Choroid plexus epithelial cell (primary cell): ENCODE measurements at regions not wholly inside any gene's neighbourhood (a gene's known extent, or its start where the extent isn't known, plus 50 kb on each side); places are given as distances from the start of the nearest gene placed in this dataset.
"Not testable (repeated sequence)": the region's sequence is repeated elsewhere in the genome, so short reads cannot be mapped to it uniquely, and the experiment has no call there.

Source experiments
- DNase-seq: peaks from one replicate; pipeline ENCODE4 v3.0.0-alpha.2; 2010; ENCODE audit warnings: low read depth
- H3K4me3 ChIP-seq: 2 replicates; pipeline ENCODE4 v1.5.1; 2011; ENCODE audit warnings: low read depth, mild to moderate bottlenecking, control low read depth, low read length, moderate library complexity
- TF ChIP-seq, protein P1 (sequence below): conservative IDR thresholded peaks from 2 replicates; pipeline ENCODE4 v1.5.1; 2011; ENCODE audit warnings: low read depth, mild to moderate bottlenecking, control low read depth, inconsistent platforms, low read length, moderate library complexity

DNA sequence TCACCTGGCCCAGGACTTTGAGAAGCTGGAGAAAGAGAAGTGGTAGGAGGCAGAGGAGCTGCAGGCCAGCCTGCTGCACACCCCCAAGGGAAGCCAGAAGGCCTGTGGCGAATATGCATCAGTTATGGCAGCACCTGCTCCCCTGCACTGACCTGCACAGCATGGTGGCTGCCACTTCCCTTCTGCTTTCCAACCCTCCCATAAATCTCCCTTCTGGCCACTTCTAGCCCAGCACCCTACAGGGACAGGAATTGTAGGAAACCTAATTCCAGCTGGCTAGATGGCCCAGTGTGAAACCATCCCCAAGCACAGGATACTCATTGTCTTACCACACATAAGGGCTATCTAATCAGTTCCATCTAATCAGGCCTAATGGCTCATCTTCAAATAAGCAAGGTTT, 136.3 kb downstream of the TBX3 start:
- no peak for DNase-seq
- no peak overlapping the region for H3K4me3 ChIP-seq
- TF ChIP-seq, protein P1, sequence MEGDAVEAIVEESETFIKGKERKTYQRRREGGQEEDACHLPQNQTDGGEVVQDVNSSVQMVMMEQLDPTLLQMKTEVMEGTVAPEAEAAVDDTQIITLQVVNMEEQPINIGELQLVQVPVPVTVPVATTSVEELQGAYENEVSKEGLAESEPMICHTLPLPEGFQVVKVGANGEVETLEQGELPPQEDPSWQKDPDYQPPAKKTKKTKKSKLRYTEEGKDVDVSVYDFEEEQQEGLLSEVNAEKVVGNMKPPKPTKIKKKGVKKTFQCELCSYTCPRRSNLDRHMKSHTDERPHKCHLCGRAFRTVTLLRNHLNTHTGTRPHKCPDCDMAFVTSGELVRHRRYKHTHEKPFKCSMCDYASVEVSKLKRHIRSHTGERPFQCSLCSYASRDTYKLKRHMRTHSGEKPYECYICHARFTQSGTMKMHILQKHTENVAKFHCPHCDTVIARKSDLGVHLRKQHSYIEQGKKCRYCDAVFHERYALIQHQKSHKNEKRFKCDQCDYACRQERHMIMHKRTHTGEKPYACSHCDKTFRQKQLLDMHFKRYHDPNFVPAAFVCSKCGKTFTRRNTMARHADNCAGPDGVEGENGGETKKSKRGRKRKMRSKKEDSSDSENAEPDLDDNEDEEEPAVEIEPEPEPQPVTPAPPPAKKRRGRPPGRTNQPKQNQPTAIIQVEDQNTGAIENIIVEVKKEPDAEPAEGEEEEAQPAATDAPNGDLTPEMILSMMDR: no peak

- TF ChIP-seq, protein P1: no peak
- no peak for DNase-seq
- no peak overlapping the region for H3K4me3 ChIP-seq
Observed at GRCh38 chr12:114530417-114530816, 124.5 kb upstream of the TBX5 start.

DNA sequence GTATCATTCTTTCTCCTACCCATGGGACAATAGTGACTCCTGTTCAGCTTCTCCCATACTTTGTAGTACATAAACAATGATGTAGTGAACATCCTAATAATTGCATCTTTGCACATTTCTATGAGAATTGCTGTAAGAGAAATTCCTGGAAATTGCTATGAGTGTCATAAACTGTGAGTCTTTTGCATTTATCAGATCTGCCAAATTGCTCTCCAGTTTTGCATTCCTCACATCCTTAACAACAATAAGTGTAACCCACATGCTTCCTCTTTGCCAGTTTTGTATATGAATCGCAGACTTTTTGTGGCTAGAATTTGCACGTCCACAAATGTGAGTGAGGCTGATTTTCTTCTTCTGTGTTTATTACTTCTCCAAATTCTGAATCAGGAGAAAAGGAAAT, 124.0 kb upstream of the TBX5 start:
- H3K4me3 ChIP-seq: no peak overlapping the region
- DNase-seq: no peak
- TF ChIP-seq, protein P1: no peak

- no peak for DNase-seq
- H3K4me3 ChIP-seq: no peak overlapping the region
- TF ChIP-seq, protein P1: no peak
Observed at GRCh38 chr12:114528766-114529165, 122.8 kb upstream of the TBX5 start.

DNA sequence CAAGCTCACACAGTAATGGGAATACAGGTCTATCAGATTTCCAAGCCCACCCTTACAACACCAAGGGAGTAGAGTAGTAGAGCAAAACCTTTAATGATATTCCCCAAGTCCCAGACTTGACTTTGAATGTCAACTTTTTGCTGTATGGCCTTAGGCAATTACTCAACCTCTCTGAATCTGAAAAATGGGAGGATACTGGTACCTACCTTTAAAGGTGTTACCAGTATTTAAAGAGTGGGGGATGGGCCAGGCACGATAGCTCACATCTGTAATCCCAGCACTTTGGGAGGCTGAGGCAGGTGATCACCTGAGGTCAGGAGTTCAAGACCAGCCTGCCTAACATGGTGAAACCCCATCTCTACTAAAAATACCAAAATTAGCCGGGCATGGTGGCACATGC, 115.2 kb upstream of the TBX5 start:
- DNase-seq, H3K4me3 ChIP-seq: not testable (repeated sequence)

GRCh38 chr12:114512351-114512750, 106.4 kb upstream of the TBX5 start:
- TF ChIP-seq, protein P1: no peak
- no peak for DNase-seq
- H3K4me3 ChIP-seq: no peak overlapping the region

DNA sequence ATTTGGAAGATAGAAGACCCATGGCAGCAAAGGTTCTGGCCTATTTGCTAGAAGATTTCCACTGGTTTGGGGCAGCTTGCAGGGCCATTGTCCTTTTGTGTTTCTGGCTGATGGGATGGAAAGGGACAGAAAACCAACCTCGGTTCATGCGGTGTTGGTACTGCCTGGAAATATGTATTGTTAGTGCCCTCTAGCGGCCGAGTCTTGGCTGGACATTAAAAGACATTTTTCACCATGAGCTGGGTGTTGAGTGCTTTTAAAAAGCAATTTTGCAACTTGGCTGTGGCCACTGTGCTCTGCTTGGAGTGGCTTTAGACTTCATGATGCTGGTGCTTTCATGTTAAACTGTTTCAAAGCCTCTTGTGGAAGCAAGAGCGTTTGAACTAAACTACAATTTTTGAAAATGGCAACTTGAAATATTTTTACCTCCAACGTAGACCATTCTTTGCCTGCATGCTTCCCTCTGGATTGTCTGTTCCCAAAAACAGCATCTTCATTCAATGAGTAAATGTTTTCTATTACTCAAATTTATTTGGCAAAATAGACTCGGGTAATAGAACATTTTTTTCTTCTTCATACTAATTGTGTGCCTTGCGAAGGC, 102.7 kb upstream of the TBX5 start:
- DNase-seq: peak; percentile 85
- H3K4me3 ChIP-seq: no peak overlapping the region
- TF ChIP-seq, protein P1: peak; percentile 86
